ENCODE measurements at regions not wholly inside any gene's neighbourhood (a gene's known extent, or its start where the extent isn't known, plus 50 kb on each side); places are given as distances from the start of the nearest gene placed in this dataset.
"Not testable (repeated sequence)": the region's sequence is repeated elsewhere in the genome, so short reads cannot be mapped to it uniquely, and the experiment has no call there.

- H3K36me3 ChIP-seq (ENCODE audit: insufficient read depth, low read length): no peaks in the 10 kb centered on the region
- H2AFZ ChIP-seq (ENCODE audit: low read length): no peak overlapping the region
- no peaks in the 10 kb centered on the region for H3K4me1 ChIP-seq (ENCODE audit: insufficient read depth, low read length, severe bottlenecking)
- no peaks in the 10 kb centered on the region for H3K27me3 ChIP-seq (ENCODE audit: insufficient read depth, low read length)
- no peaks in the 10 kb centered on the region for H4K20me1 ChIP-seq (ENCODE audit: insufficient read depth, low read length)
- no peaks in the 10 kb centered on the region for H3K9me2 ChIP-seq (ENCODE audit: low read depth, low read length)
- H3K9ac ChIP-seq (ENCODE audit: low read length): no peak overlapping the region
- no peak overlapping the region for H3K4me2 ChIP-seq (ENCODE audit: low read length)
- TF ChIP-seq EZH2 (IDR thresholded peaks at IDR 0.05; ENCODE audit: borderline replicate concordance, low read length): no peak
- no peak for TF ChIP-seq CTCF (IDR thresholded peaks at IDR 0.05; ENCODE audit: low read length)
- no peaks in the 10 kb centered on the region for H3F3A ChIP-seq (ENCODE audit: insufficient read depth, low read length)
- H3K79me2 ChIP-seq (ENCODE audit: insufficient read depth, low read length): no peaks in the 10 kb centered on the region
- no peak overlapping the region for H3K27ac ChIP-seq (ENCODE audit: low read depth, low read length, poor library complexity, severe bottlenecking)
- H3K4me3 ChIP-seq (ENCODE audit: low read depth, low read length, poor library complexity, severe bottlenecking): no peak overlapping the region
- no peaks in the 10 kb centered on the region for H3K9me3 ChIP-seq (ENCODE audit: low read length)
Observed at GRCh38 chr2:49753344-49753985, 599.1 kb upstream of the FSHR start.

GRCh38 chr2:49737606-49738005 lies 583.3 kb upstream of the FSHR start:
- H3K9ac ChIP-seq (ENCODE audit: low read length): no peak overlapping the region
- H3K79me2 ChIP-seq (ENCODE audit: insufficient read depth, low read length): no peaks in the 10 kb centered on the region
- H3K9me3 ChIP-seq (ENCODE audit: low read length): no peaks in the 10 kb centered on the region
- no peak overlapping the region; the same call in 1 of the 2 replicates for H2AFZ ChIP-seq (ENCODE audit: low read length)
- no peak overlapping the region for H3K4me2 ChIP-seq (ENCODE audit: low read length)
- H3K36me3 ChIP-seq (ENCODE audit: insufficient read depth, low read length): no peaks in the 10 kb centered on the region
- TF ChIP-seq EZH2 (IDR thresholded peaks at IDR 0.05; ENCODE audit: borderline replicate concordance, low read length) (no peak), CTCF (IDR thresholded peaks at IDR 0.05; ENCODE audit: low read length) (no peak)
- no peak overlapping the region for H3K27ac ChIP-seq (ENCODE audit: low read depth, low read length, poor library complexity, severe bottlenecking)
- no peaks in the 10 kb centered on the region for H3K4me1 ChIP-seq (ENCODE audit: insufficient read depth, low read length, severe bottlenecking)
- no peaks in the 10 kb centered on the region for H3K9me2 ChIP-seq (ENCODE audit: low read depth, low read length)
- H3K27me3 ChIP-seq (ENCODE audit: insufficient read depth, low read length): no peaks in the 10 kb centered on the region
- no peaks in the 10 kb centered on the region for H3F3A ChIP-seq (ENCODE audit: insufficient read depth, low read length)
- H3K4me3 ChIP-seq (ENCODE audit: low read depth, low read length, poor library complexity, severe bottlenecking): no peak overlapping the region
- no peaks in the 10 kb centered on the region for H4K20me1 ChIP-seq (ENCODE audit: insufficient read depth, low read length)

GRCh38 chr2:49732924-49733323 lies 578.6 kb upstream of the FSHR start:
- H3K79me2 ChIP-seq (ENCODE audit: insufficient read depth, low read length); H3K4me2 ChIP-seq (ENCODE audit: low read length); H3F3A ChIP-seq (ENCODE audit: insufficient read depth, low read length); H3K4me1 ChIP-seq (ENCODE audit: insufficient read depth, low read length, severe bottlenecking); H2AFZ ChIP-seq (ENCODE audit: low read length); H3K9me2 ChIP-seq (ENCODE audit: low read depth, low read length); H3K27me3 ChIP-seq (ENCODE audit: insufficient read depth, low read length); H3K4me3 ChIP-seq (ENCODE audit: low read depth, low read length, poor library complexity, severe bottlenecking); H3K9me3 ChIP-seq (ENCODE audit: low read length); H3K36me3 ChIP-seq (ENCODE audit: insufficient read depth, low read length); H3K9ac ChIP-seq (ENCODE audit: low read length); H4K20me1 ChIP-seq (ENCODE audit: insufficient read depth, low read length); H3K27ac ChIP-seq (ENCODE audit: low read depth, low read length, poor library complexity, severe bottlenecking): not testable (repeated sequence)

GRCh38 chr2:49719241-49719640 lies 564.9 kb upstream of the FSHR start:
- Histone ChIP-seq H3K36me3 (ENCODE audit: insufficient read depth, low read length) (no peaks in the 10 kb centered on the region), H3K4me2 (ENCODE audit: low read length) (no peak overlapping the region), H3K79me2 (ENCODE audit: insufficient read depth, low read length) (no peaks in the 10 kb centered on the region), H3K9me2 (ENCODE audit: low read depth, low read length) (no peaks in the 10 kb centered on the region), H3K27me3 (ENCODE audit: insufficient read depth, low read length) (no peaks in the 10 kb centered on the region), H3K9ac (ENCODE audit: low read length) (no peak overlapping the region), H3K4me1 (ENCODE audit: insufficient read depth, low read length, severe bottlenecking) (no peaks in the 10 kb centered on the region), H3K9me3 (ENCODE audit: low read length) (no peaks in the 10 kb centered on the region), H4K20me1 (ENCODE audit: insufficient read depth, low read length) (no peaks in the 10 kb centered on the region), H3K4me3 (ENCODE audit: low read depth, low read length, poor library complexity, severe bottlenecking) (no peak overlapping the region), H3K27ac (ENCODE audit: low read depth, low read length, poor library complexity, severe bottlenecking) (no peak overlapping the region), H3F3A (ENCODE audit: insufficient read depth, low read length) (no peaks in the 10 kb centered on the region), H2AFZ (ENCODE audit: low read length) (no peak overlapping the region)
- TF ChIP-seq CTCF (IDR thresholded peaks at IDR 0.05; ENCODE audit: low read length) (no peak), EZH2 (IDR thresholded peaks at IDR 0.05; ENCODE audit: borderline replicate concordance, low read length) (no peak)

Data from OCI-LY1 (cell line).